Panc1 (cell line): ENCODE measurements at regions not wholly inside any gene's neighbourhood (a gene's known extent, or its start where the extent isn't known, plus 50 kb on each side); places are given as distances from the start of the nearest gene placed in this dataset.

ENCODE experiments used
- ATAC-seq: fragments of 200-7000 bp; cut with Tn5 transposase; 2 replicates; pipeline ENCODE4 v1.9.1; 2020; ENCODE audit warnings: mild to moderate bottlenecking, moderate library complexity
- BruUV-seq: library from RNA; stranded (reverse); fragments of 400-500 nt; replicated peaks from 2 replicates; lab custom pipeline; 2021; lab: Mats Ljungman, UMichigan
- CTCF ChIA-PET: fragments of 300-600 bp; sonication (Branson Sonifier 250); formaldehyde crosslinking; loops from one replicate; lab custom pipeline; 2022; ENCODE audit warnings: antibody characterized with exemption; lab: Charles Lee
- POLR2A ChIA-PET: fragments of 300-600 bp; sonication (Branson Sonifier 250); formaldehyde crosslinking; loops from one replicate; lab custom pipeline; 2022; ENCODE audit warnings: antibody characterized with exemption; lab: Charles Lee
- DNase-seq: peaks from one replicate; pipeline ENCODE4 v3.0.0-alpha.2; 2010; ENCODE audit warnings: low read depth, low spot score
- H3K27ac ChIP-seq: 2 replicates; pipeline ENCODE4 v1.5.1; 2011; ENCODE audit warnings: mild to moderate bottlenecking, low read length, inconsistent platforms
- H3K27me3 ChIP-seq: fragments of 200-500 bp; sonication (Bioruptor generic); 2 replicates; pipeline ENCODE4 v1.6.0; 2014; ENCODE audit warnings: low read length, inconsistent platforms; ENCODE audit not compliant: control insufficient read depth, insufficient read depth
- H3K36me3 ChIP-seq: fragments of 200-500 bp; sonication (Bioruptor generic); 2 replicates; pipeline ENCODE4 v1.5.1; 2014; ENCODE audit warnings: inconsistent platforms, mild to moderate bottlenecking, low read length, moderate library complexity; ENCODE audit not compliant: control insufficient read depth, insufficient read depth
- H3K4me1 ChIP-seq: 2 replicates; pipeline ENCODE4 v1.5.1; 2011; ENCODE audit warnings: inconsistent platforms, mild to moderate bottlenecking, low read length, moderate library complexity; ENCODE audit not compliant: control insufficient read depth, insufficient read depth
- H3K4me3 ChIP-seq, 2 experiments: 2 replicates each; pipeline ENCODE4 v1.5.1; 2011 to 2012; ENCODE audit warnings: low read depth in 2 of 2, low read length in 2 of 2, mild to moderate bottlenecking in 2 of 2, inconsistent platforms in 1 of 2, moderate library complexity in 1 of 2
- H3K9me3 ChIP-seq: fragments of 200-500 bp; sonication (Bioruptor generic); 2 replicates; pipeline ENCODE4 v1.5.1; 2014; ENCODE audit warnings: low read depth, mild to moderate bottlenecking, inconsistent platforms, low read length, moderate library complexity; ENCODE audit not compliant: control insufficient read depth, insufficient read depth
- CTCF ChIP-seq: fragments of 450-650 bp; IDR thresholded peaks from 2 replicates; pipeline ENCODE4 v1.5.1; 2017; ENCODE audit warnings: mild to moderate bottlenecking
- POLR2AphosphoS5 ChIP-seq: IDR thresholded peaks from 2 replicates; pipeline ENCODE4 v1.6.1; 2012; ENCODE audit warnings: mild to moderate bottlenecking, low read depth, low read length, moderate library complexity
- REST ChIP-seq, 2 experiments: IDR thresholded peaks; 2 replicates each; pipeline ENCODE4 v1.6.1; 2011 to 2012; ENCODE audit warnings: low read depth in 2 of 2, control low read depth in 1 of 2, low read length in 1 of 2, mild to moderate bottlenecking in 1 of 2, moderate library complexity in 1 of 2; ENCODE audit not compliant: insufficient read depth in 1 of 2
- SIN3A ChIP-seq: IDR thresholded peaks from 2 replicates; pipeline ENCODE4 v1.6.1; 2012; ENCODE audit warnings: low read depth, mild to moderate bottlenecking, low read length, moderate library complexity, borderline replicate concordance; ENCODE audit not compliant: insufficient read depth
- TCF7L2 ChIP-seq: IDR thresholded peaks from 2 replicates; pipeline ENCODE4 v1.6.1; 2011; ENCODE audit warnings: mild to moderate bottlenecking, low read depth, low read length, inconsistent platforms
- in situ Hi-C: cut with HindIII; loops from 2 replicates; pipeline ENCODE4 v1.10.0; 2016; ENCODE audit warnings: low sequenced_read_pairs, low pct_unique_long_range_greater_than_20kb
- intact Hi-C: fragments of 100-400 bp; cut with micrococcal nuclease; formaldehyde crosslinking; loops from one replicate; pipeline ENCODE4 v1.10.0; 2022; ENCODE audit not compliant: unreplicated experiment

GRCh38 chr7:81488210-81488609 is 281.6 kb downstream of the HGF start:
- no peaks in the 10 kb centered on the region for H3K36me3 ChIP-seq
- BruUV-seq, result no TSS peak
- POLR2A ChIA-PET, result no interaction called here
- no peak for ATAC-seq
- H3K9me3 ChIP-seq, result no peaks in the 10 kb centered on the region
- intact Hi-C loops, result no loop called here
- H3K4me1 ChIP-seq, result no peaks in the 10 kb centered on the region
- in situ Hi-C loops, result no loop called here
- H3K4me3 ChIP-seq, result no peak overlapping the region
- no peaks in the 10 kb centered on the region for H3K27me3 ChIP-seq
- TF ChIP-seq POLR2AphosphoS5 (no peak), REST (IDR thresholded peaks at IDR 0.05; ENCODE audit: insufficient read depth in 1 of 2, low read depth in 2 of 2, low read length in 1 of 2) (no peak), TCF7L2 (no peak), SIN3A (no peak), CTCF (no peak)
- H3K27ac ChIP-seq, result no peak overlapping the region
- no peak for DNase-seq
- CTCF ChIA-PET, result no interaction called here

DNA sequence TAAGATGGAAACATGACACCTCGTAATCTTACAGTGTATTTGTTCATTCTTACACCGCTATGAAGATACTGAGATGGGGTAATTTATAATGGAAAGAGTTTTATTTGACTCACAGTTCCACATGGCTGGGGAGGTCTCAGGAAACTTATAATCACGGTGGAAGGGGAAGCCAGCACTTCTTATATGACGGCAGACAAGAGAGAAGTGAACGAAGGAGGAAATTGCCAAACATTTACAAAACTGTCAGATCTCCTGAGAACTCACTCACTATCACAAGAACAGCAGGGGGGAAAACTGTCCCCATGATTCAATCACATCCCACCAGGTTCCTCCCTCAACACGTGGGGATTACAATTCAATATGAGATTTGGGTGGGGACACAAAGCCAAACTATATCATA is 282.3 kb downstream of the HGF start:
- Histone ChIP-seq H3K36me3 (no peaks in the 10 kb centered on the region), H3K27me3 (no peaks in the 10 kb centered on the region), H3K4me1 (no peaks in the 10 kb centered on the region), H3K4me3 (no peak overlapping the region), H3K9me3 (no peaks in the 10 kb centered on the region), H3K27ac (no peak overlapping the region)
- intact Hi-C loops, result no loop called here
- no peak for DNase-seq
- in situ Hi-C loops, result no loop called here
- TF ChIP-seq REST (IDR thresholded peaks at IDR 0.05; ENCODE audit: insufficient read depth in 1 of 2, low read depth in 2 of 2, low read length in 1 of 2), result no peak
- no peak for TF ChIP-seq SIN3A
- no peak for TF ChIP-seq CTCF
- no peak for TF ChIP-seq POLR2AphosphoS5
- no peak for TF ChIP-seq TCF7L2
- ChIA-PET CTCF (no interaction called here), POLR2A (no interaction called here)
- BruUV-seq, result no TSS peak
- ATAC-seq, result no peak
